ENCODE measurements at regions not wholly inside any gene's neighbourhood (a gene's known extent, or its start where the extent isn't known, plus 50 kb on each side); places are given as distances from the start of the nearest gene placed in this dataset.

DNA sequence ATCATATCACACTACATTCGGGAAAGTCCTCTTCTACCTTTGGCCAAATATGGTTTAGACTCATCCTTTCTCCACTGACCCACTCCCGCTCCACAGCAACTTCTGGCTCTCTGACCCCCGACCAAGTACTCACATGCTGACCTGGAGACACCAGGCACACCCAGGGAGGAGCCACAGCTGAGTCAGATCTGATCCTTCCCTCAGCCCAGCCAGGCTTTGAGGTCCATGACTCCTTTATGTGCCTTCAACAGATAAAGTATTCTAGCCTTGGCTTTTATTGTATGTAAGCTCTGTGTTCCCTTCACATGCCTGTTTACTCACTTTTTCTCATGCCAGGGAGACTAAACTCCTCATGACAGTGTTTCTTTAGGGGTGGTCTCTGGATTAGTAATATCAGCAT is 166.9 kb upstream of the UMPS start:
- no peak for TF ChIP-seq EZH2phosphoT487 (IDR thresholded peaks at IDR 0.05; ENCODE audit: borderline replicate concordance, low read depth, low read length)
- TF ChIP-seq, protein P1, sequence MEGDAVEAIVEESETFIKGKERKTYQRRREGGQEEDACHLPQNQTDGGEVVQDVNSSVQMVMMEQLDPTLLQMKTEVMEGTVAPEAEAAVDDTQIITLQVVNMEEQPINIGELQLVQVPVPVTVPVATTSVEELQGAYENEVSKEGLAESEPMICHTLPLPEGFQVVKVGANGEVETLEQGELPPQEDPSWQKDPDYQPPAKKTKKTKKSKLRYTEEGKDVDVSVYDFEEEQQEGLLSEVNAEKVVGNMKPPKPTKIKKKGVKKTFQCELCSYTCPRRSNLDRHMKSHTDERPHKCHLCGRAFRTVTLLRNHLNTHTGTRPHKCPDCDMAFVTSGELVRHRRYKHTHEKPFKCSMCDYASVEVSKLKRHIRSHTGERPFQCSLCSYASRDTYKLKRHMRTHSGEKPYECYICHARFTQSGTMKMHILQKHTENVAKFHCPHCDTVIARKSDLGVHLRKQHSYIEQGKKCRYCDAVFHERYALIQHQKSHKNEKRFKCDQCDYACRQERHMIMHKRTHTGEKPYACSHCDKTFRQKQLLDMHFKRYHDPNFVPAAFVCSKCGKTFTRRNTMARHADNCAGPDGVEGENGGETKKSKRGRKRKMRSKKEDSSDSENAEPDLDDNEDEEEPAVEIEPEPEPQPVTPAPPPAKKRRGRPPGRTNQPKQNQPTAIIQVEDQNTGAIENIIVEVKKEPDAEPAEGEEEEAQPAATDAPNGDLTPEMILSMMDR (conservative IDR thresholded peaks at IDR 0.05; ENCODE audit: low read length) = no peak

Data from OCI-LY7 (cell line).